ENCODE measurements at regions not wholly inside any gene's neighbourhood (a gene's known extent, or its start where the extent isn't known, plus 50 kb on each side); places are given as distances from the start of the nearest gene placed in this dataset.
"Not testable (repeated sequence)": the region's sequence is repeated elsewhere in the genome, so short reads cannot be mapped to it uniquely, and the experiment has no call there.

DNA sequence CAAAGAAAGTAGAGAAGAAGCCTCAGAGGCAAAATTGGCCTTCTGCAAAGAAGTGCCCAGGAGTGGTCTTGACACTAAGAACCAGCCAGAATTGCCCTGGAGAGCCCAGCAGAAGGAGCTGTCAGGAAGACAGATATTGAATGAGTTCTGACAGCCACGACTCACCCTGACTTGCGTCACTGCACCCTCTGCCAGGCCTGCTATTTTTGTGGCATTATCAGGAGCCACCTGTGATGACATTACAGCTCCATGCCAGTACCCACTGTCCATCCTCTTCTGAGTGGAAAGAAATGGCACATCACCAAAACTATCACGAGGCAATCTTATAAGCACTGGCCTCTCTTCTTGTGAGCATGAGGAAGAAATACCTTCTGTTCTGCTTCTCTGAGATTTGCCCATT, 67.7 kb downstream of the SMIM20 start:
- no peak for DNase-seq

DNA sequence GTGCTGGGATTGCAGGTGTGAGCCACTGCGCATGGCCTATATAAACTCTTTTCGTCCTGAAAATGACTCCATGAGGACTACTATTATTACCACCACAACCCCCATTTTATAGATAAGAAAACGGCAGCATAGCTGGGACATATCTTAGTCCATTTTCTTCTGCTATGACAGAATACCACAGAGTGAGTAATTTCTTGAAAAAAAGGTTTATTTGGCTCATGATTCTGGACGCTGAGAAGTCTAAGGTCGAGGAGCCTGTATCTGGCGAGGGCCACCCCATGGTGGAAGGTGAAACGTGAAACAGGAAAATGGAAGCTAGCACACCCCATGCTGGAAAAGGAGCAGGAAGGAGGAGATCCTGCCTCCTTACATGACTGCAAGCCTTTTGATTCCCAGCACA, 68.9 kb downstream of the SMIM20 start:
- DNase-seq = no peak

DNA sequence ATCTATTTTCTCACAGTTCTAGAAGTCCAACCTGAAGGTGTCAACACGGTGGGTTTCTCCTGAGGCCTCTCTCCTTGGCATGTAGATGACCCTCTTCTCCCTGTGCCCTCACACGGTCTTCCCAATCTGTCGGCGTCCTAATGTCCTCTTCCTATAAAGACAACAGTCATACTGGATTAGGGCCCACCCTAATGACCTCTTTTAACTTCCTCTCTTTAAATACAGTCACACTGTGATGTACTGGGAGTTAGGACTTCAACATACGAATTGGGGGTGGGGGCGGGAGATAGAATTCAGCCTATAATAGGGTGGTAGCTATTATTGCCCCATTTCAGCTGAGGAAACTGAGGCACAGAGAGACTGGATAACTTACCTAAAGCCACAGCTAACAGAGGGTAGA, 70.2 kb downstream of the SMIM20 start:
- DNase-seq = no peak

DNA sequence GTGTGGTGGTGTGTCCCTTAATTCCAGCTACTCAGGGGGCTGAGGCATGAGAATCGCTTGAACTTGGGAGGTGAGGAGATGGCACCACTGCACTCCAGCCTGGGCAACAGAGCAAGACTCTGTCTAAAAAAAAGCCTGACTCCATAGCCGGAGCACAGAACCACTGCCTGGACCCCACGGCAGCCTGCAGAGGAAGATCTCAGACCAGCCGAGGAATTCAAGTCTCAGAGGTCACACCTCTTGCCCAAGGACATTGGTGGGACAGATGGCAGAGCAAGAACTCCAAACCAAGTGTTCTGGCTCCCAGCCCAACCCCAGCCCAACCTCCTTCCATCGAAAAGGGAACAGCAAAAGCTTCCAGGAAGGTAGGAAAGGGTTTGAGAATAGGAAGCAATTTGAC, 70.8 kb downstream of the SMIM20 start:
- no peak for DNase-seq

DNA sequence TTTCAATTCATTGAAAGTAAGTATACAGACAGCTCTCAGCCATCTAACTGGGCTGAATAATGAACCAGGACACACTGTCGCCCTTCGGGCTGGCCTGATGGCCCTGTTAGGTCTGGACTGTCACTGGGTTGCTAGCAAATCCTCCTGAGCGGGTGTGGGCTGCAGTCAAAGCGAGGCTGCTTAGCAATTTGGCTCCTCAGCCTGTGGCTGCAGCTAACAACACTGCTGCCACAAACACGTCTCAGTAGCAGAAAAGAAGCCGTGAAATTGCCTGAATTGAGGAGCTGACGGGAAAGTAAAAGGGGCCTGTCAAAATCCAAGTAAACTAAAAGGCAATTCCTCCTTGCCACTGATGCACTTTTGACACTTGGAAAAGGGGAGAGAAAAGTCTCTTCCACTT, 72.8 kb downstream of the SMIM20 start:
- no peak for DNase-seq

DNA sequence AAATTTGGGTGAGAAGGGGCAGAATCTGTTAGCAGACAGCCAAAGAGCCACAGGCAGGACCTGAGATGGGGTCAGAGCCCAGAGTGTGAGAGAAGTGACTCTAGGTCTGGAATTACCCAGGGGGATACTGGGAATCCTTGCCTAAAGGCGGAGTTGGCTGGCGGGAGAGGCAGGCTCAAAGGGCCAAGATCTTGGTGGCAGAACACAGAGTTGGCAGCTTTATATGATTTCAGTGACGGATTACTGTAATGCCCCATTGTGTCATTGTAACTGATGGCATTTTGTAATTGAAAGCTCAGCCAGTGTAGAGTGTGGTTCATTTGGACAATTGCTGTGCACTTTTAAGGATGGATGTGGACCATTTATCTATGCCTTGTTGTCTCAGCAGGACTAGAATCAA, 77.3 kb downstream of the SMIM20 start:
- no peak for DNase-seq

DNA sequence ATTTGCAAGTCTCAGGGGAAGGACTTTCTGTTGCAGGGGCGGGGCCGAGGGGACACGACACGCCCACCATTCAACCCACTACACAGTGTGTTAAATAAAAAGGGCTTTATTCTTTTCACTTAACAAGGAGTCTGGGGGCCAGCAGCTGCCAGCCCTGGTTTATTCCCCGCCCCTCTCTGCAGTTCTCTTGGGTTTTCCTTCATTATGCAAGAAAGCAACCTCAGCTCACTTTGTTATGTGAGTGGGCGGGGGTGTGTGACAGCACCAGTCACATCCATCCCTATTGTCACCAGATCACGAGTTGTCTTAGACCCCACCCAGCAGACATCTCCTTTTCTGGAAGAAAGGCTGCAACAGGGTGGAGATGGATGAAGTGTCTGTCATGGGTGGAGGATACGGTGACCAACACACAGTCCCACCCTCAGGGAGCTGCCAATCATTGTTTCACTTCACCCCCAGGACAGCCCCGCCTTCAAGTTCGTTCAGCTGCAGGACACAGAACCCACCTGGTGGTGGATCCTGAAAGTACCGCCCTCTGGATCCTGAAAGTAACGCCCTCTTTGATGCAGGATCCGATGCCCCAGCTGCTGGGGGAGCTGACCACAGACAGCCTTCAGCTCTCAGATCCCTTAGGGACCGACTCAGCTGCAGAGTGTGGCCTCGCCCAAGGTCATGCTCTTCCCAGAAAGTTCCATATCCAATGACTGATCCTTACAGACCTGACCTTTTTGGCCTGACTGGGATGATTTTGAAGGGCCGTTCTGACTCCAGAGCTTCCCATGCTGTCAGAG, 79.6 kb downstream of the SMIM20 start:
- peak in 1 of 2 experiments; percentile 59 for DNase-seq

DNA sequence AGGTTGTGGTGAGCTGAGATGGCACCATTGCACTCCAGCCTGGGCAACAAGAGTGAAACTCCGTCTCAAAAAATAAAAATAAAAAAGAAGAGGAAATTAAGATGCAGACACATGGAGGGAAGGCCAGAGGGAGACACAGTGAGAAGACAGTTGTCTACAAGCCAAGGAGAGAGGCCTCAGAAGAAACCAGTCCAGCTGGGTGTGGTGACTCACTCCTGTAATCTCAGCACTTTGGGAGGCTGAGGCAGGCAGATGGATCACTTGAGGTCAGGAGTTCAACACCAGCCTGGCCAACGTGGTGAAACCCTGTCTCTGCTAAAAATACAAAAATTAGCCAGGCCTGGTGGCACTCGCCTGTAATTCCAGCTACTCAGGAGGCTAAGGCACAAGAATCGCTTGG, 80.6 kb downstream of the SMIM20 start:
- DNase-seq = not testable (repeated sequence)

DNA sequence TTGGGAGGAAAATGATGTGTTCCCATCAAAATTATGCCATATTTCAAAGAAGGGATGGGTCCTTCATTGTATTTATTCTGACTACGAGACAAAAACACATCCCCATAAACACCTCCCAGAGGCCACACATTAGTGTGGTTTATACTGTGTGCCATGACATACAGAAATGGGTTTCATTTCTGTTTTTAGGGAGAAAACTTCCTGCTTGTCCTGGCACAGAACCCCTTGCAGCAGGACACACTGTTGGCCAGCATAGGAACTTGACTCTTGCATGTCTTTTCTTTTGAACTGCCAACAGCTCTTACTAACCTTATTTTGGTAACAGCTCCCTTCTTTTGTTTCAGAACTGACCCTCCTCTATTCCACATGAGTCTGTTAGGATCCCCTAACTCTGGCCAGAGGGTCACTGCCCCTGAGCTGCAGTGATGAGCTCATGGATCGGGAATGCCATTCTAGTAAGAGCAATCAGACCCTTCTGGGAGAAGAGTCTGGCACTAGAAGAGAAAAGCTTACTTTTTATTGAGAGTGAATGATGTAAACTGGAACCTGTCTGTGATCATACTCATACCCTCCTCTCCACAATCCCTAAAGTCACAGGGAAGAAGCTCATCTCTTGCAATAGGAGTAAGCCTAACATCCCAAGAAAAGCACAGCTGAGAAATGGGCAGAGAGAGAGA, 86.4 kb downstream of the SMIM20 start:
- no peak for DNase-seq

DNA sequence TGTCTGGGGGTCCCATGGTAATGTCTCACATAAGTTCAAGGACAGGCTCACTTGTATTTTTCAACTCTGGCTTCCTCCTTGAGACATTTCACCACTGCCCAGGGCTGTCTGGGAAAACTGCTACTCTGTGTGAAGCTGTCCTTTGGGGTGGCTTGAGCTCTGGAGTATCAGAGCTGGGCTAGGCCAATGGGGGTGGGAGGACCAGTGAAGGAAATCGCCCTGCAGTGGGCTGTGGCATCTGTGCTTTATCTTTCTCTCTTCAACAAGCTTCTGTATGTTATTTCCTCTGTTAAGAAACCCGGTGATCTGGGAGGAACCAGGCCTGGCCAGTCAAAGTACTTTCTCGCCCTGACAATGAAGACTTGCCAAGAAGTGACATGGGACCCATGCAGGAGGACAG, 87.4 kb downstream of the SMIM20 start:
- DNase-seq = no peak

DNA sequence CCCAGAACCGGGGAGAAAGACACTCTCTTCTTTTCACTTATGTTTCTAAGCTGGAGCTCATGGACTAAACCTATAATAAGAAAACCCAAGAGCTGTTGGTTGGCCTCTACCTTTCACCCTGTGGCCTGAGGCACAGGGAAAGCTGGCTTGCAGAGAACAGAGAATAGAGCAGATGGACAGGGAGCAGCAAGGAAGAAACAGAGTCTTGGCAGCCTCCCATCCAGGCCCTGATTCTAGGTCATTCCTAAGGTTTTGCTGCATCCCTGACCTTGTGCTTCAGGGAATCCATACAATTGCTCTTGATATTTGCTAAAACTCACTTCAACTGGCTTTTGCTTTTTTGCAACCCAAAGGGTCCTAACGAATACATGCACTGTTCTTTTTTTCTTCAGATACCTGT, 87.8 kb downstream of the SMIM20 start:
- DNase-seq = no peak

DNA sequence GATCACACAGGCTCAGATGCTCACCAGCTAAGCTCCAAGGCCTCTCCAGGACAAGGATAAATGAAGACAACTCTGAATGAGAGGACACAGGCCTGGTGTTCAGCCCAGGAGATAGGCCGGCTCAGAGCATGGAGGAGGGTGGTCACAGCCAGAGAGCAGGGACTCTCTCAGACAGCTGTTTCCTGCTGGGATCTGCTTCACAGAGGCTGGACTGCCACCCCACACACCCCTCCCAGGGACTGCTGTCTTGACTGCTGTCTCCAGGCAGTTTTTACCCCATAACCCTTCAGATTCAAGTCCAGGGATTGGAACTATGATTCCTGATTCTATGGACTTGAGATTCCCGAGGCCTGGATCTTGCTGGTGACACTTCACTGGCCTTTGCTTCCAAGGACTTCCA, 89.0 kb downstream of the SMIM20 start:
- DNase-seq = no peak

DNA sequence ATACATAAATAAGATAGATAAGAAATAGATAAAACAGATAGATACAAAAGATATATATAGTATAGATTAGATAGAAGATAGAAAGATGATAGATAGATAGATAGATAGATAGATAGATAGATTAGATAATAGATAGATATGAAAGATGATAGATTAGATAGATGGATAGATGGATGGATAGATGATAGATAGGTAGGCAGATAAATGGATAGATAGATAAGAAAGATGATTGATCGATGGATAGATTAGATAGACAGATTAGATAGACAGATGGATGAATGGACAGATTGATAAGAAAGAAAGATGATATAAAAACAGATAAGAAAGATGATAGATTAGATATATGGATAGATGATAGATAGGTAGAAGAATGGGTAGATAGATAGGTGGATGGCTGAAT, 90.3 kb downstream of the SMIM20 start:
- no peak for DNase-seq

DNA sequence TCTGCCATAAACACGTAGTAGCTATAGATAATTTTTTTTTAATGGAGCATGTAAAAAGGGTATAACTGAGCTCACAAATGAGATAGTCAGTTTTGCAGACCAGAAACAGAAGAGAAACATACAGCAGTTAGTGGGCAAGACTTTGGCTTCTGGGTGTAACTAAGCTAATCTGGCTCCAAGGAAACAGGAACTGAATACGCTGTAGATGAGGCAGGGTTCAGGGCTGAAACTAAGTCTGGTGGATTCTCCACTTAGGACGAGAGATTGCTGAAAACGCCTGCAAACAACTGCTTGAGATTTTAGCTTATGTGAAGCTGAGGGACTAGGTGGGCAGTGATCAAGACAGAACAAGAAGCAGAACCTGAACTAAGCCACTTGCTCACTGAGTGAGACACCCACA, 91.7 kb downstream of the SMIM20 start:
- no peak for DNase-seq

DNA sequence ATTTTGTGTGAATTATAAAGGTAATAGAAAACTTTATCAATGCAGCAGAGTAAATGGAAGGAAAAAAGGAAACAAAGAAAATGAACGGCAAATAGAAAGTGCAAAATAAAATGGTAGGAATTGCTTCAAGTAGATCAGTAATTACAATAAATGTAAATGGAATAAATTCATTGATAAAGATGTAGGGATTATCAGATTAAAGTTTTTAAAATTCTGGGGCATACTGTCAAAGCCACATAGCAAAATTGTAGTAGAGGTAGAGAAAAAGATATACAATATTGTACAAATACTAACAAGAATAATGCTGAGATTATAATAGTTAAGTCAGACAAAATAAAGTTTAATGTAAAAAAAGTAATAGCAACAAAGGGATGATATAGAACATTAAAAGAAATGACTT, 94.7 kb downstream of the SMIM20 start:
- no peak for DNase-seq

DNA sequence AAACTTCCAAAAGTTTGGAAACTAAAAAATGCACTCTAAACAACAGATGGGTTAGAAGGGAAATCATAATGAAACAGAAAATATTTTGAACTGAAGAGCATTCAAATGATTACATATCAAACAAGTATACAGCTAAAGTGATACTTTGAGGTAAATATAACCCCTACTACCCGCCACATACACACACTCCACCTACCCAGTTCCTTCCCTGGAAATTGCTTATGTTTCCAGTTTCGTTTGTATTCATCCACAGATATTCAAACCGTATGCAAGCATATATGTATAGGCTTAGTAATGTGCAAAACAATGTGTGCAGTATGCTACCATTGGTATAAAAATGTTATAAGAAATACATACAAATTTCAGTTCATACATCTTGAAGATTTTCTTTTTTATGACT, 95.5 kb downstream of the SMIM20 start:
- no peak for DNase-seq

DNA sequence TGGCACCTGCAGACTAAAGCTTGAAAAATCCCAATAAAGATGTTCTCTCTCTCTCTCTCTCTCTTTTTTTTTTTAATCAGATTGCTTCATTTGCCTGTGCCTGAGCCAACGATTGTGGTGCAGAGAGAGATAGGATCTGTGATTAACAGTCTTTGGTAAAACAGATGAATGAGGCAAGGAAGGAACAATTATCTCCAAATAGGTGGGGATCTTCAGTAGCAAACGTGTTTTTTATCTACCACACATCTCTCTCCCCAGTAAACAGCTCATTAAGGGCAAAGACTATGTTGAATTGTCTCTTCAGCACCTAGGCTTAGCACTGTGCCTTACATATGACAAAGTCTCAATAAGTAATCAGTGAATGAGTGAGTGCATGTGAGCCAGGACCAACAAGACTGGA, 96.3 kb downstream of the SMIM20 start:
- DNase-seq = no peak

DNA sequence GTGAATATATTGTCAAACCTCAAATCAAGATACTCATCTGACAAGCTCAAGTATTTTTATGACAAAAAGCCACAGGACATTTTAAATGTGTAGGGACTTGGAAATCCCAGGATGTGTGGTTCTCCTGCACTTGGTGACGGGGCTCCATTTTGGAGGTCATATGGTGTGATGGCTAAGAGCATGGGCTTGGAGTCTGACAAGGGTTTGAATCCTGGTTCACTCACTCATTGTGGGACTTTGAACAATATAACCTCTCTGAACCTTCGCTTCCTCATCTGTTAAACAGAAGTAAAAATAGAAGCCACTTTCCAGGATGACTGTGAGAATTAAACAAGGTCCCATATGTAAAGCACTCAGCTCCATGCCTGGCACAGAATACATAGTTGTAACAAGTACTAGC, 99.6 kb downstream of the SMIM20 start:
- DNase-seq = no peak

DNA sequence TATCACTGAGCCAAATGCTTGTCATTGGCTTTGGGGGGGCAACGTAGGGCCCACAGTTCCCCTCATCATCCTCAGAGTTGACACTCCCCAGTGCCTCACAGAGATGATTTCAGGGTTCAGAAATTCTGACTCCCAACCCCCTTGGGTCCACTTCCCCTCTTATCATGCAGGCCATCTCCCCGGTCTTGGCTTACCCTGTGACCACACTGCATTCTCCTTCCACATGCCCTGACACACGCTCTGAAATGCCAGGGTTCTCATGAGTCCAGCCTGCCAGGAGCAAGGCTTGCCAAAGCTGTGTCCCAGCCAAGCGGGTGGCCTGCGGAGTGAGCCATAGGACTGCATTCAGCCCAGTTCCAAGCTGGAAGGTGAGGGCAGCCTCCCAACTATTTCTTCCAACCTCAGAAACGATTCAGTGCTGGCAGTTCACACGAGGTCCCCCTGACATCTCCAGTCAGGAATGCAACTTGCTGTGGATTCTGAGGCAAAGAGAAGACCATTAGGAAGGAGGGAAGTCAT, 101.2 kb downstream of the SMIM20 start:
- DNase-seq = no peak

DNA sequence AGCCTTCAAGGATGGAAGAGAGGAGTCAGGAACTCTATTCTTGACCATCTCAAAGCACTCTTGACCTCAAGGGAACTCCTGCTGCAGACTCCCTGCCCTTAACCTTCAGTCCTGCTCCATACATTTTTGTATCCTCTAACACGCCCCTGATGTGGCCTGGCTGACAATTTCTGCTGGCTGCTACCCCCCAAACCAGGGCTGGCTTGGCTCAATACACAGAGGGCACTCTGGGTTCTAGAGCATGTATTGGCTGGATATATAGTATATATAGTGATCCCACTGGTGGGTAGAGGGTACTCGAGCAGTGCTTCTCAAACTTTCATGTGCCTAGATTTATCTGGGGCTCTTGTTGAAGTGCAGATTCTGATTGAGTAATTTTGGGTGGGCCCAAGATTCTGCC, 101.9 kb downstream of the SMIM20 start:
- no peak for DNase-seq

DNA sequence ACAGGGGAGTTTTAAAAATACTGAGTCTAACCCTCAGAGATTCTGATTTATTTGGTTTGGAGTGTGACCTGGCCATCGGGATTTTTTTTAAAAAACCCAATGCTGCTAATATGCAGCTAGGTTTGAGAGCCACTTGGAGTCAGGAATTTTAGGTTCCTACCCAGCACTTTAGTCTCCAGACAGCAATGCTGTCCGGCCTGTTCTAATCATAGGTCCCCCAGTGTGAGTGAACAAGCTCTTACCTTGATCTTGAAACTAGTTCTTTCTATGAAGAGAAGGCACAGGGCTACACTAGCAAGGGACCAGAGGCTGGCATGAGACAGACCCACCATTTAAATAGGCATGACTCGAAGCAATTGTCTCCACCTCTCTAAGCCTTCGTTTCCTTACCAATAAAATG, 103.5 kb downstream of the SMIM20 start:
- DNase-seq = no peak

DNA sequence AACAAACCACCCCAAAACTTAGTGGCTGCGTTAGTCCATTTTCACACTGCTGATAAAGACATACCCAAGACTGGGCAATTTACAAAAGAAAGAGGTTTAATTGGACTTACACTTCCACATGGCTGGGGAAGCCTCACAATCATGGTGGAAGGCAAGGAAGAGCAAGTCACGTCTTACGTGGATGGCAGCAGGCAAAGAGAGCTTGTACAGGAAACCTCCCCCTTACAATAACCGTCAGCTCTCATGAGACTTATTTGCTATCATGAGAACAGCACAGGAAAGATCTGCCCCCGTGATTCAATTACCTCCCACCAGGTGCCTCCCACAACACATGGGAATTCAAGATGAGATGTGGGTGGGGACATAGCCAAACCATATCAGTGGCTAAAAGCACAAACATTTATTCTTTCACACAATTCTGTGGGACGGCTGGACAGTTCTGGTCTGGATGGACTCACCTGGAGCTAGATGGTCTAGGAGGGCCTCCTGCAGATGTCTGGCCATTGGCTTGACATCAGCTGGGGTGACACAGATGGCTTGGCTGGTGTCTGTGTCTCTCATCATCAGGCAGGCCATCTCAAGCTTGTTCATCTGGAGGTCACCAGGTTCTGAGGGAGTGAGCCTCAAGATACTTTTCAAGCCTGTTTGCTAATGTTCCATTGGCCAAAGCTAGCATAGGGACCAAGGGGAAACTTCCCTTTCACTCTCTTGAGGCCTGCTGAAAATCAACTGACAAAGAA, 104.1 kb downstream of the SMIM20 start:
- not testable (repeated sequence) for DNase-seq

DNA sequence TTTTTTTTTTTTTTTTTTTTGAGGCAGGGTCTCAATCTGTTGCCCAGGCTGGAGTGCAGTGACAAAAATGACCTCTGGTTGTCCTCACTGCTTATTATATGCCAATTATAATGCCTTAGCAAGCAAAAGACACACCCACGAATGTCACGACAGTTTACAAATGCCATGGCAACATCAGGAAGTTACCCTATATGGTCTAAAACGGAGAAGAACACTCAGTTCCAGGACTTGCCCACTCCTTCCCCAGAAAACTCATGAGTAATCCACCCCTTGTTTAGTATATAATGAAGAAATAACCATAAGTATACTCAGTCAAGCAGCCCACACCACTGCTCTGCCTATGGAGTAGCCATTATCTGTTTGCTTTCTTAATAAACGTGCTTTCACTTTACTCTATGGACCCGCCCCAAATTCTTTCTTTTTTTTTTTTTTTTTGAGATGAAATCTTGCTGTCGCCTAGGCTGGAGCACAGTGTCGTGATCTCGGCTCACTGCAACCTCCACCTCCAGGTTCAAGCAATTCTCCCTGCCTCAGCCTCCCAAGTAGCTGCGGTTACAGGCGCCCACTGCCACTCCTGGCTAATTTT, 106.2 kb downstream of the SMIM20 start:
- no peak for DNase-seq

DNA sequence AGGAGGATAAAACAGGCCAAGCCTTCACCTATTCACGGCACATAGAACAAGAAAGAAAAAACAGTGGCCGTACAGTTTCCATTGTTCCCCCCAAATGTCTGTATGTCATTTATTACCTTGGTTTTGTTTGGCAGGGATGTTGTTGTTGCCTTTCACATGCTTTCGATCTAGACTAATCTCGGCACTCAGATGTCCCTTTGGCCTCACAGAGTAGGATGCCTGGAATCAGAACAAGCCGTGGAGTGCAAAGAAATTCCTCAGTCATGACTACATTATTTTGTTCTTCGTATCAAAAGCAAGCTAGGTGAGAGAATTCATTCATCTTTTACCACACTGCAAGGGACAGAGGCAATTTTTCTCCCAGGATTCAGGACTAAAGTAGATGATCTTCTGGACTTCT, 106.9 kb downstream of the SMIM20 start:
- DNase-seq = no peak
